Tibial nerve (tissue), 4 donors: ENCODE measurements at regions not wholly inside any gene's neighbourhood (a gene's known extent, or its start where the extent isn't known, plus 50 kb on each side); places are given as distances from the start of the nearest gene placed in this dataset.

Experiments
- EP300 ChIP-seq, 2 donors: sonication (generic); formaldehyde crosslinking; IDR thresholded peaks; one replicate each; pipeline ENCODE4 v1.6.1; 2017; ENCODE audit warnings: antibody characterized with exemption in 2 of 2, mild to moderate bottlenecking in 1 of 2
- POLR2A ChIP-seq, 2 donors: fragments of 450-650 bp; IDR thresholded peaks; one replicate each; pipeline ENCODE4 v1.6.1; 2017; ENCODE audit warnings: antibody characterized with exemption in 2 of 2, mild to moderate bottlenecking in 2 of 2, moderate library complexity in 2 of 2
- TF ChIP-seq, protein P1 (sequence below), 5 experiments: fragments of 200-600 bp in 3 of 5; fragments of 450-650 bp in 2 of 5; sonication (generic) in 3 of 5; IDR thresholded peaks; one replicate each; pipeline ENCODE4 v1.5.1; 2016 to 2019; ENCODE audit warnings: antibody characterized with exemption in 5 of 5, mild to moderate bottlenecking in 3 of 5, moderate library complexity in 2 of 5

GRCh38 chr5:40217553-40217952 is 462.2 kb upstream of the PTGER4 start:
- TF ChIP-seq, protein P1, sequence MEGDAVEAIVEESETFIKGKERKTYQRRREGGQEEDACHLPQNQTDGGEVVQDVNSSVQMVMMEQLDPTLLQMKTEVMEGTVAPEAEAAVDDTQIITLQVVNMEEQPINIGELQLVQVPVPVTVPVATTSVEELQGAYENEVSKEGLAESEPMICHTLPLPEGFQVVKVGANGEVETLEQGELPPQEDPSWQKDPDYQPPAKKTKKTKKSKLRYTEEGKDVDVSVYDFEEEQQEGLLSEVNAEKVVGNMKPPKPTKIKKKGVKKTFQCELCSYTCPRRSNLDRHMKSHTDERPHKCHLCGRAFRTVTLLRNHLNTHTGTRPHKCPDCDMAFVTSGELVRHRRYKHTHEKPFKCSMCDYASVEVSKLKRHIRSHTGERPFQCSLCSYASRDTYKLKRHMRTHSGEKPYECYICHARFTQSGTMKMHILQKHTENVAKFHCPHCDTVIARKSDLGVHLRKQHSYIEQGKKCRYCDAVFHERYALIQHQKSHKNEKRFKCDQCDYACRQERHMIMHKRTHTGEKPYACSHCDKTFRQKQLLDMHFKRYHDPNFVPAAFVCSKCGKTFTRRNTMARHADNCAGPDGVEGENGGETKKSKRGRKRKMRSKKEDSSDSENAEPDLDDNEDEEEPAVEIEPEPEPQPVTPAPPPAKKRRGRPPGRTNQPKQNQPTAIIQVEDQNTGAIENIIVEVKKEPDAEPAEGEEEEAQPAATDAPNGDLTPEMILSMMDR (IDR thresholded peaks at IDR 0.05): no peak
- TF ChIP-seq POLR2A (IDR thresholded peaks at IDR 0.05) (no peak), EP300 (IDR thresholded peaks at IDR 0.05) (no peak)
